NT2/D1 (cell line): ENCODE measurements at regions not wholly inside any gene's neighbourhood (a gene's known extent, or its start where the extent isn't known, plus 50 kb on each side); places are given as distances from the start of the nearest gene placed in this dataset.

Experiments
- SUZ12 ChIP-seq: IDR thresholded peaks from 2 replicates; pipeline ENCODE4 v1.6.1; 2011; ENCODE audit not compliant: insufficient read length, insufficient read depth; ENCODE audit errors: extremely low read depth
- YY1 ChIP-seq: IDR thresholded peaks from 2 replicates; pipeline ENCODE4 v1.6.1; 2011; ENCODE audit not compliant: insufficient read length, insufficient read depth
- ZNF274 ChIP-seq: IDR thresholded peaks from 2 replicates; pipeline ENCODE4 v1.6.1; 2011; ENCODE audit warnings: mild to moderate bottlenecking, low read depth, low read length

- no peak for TF ChIP-seq YY1
- TF ChIP-seq ZNF274, result no peak
- TF ChIP-seq SUZ12, result no peak
These were observed 133.2 kb downstream of the NPIPB5 start for GRCh38 chr16:22643886-22644285.
